PC-9 (cell line): ENCODE measurements at regions not wholly inside any gene's neighbourhood (a gene's known extent, or its start where the extent isn't known, plus 50 kb on each side); places are given as distances from the start of the nearest gene placed in this dataset.

Experiments
- BruUV-seq: library from RNA; stranded (reverse); fragments of 400-500 nt; replicated peaks from 2 replicates; lab custom pipeline; 2021; lab: Mats Ljungman, UMichigan
- CTCF ChIA-PET: fragments of 300-600 bp; sonication (Branson Sonifier 250); formaldehyde crosslinking; loops from one replicate; lab custom pipeline; 2022; ENCODE audit warnings: antibody characterized with exemption; lab: Charles Lee
- POLR2A ChIA-PET: fragments of 300-600 bp; sonication (Branson Sonifier 250); formaldehyde crosslinking; loops from one replicate; lab custom pipeline; 2022; ENCODE audit warnings: antibody characterized with exemption; ENCODE audit not compliant: unreplicated experiment; lab: Charles Lee
- DNase-seq, 2 experiments: peaks; one replicate each; pipeline versions ENCODE4 v3.0.0 to v3.0.0-alpha.2; 2015 to 2022; ENCODE audit warnings: mixed read lengths in 1 of 2
- H2AFZ ChIP-seq: fragments of 200-600 bp; sonication (generic); 2 replicates; pipeline ENCODE4 v1.8.1; 2017; ENCODE audit warnings: antibody characterized with exemption
- H3F3A ChIP-seq: fragments of 200-600 bp; sonication (generic); 2 replicates; pipeline ENCODE4 v1.8.1; 2017; ENCODE audit warnings: antibody characterized with exemption, mild to moderate bottlenecking, low read depth; ENCODE audit not compliant: insufficient read depth
- H3K27ac ChIP-seq: fragments of 200-600 bp; sonication (generic); 2 replicates; pipeline ENCODE4 v1.6.1; 2016; ENCODE audit warnings: mixed run types
- H3K27me3 ChIP-seq: fragments of 200-600 bp; sonication (generic); 2 replicates; pipeline ENCODE4 v1.6.1; 2016; ENCODE audit warnings: low read depth, mixed run types; ENCODE audit not compliant: insufficient read depth
- H3K36me3 ChIP-seq: fragments of 200-600 bp; sonication (generic); 2 replicates; pipeline ENCODE4 v1.6.1; 2016; ENCODE audit warnings: low read depth, mixed run types
- H3K4me1 ChIP-seq: fragments of 200-600 bp; sonication (generic); replicated peaks from 2 replicates; pipeline ENCODE4 v1.6.1; 2016; ENCODE audit warnings: mixed run types; ENCODE audit not compliant: insufficient read depth
- H3K4me2 ChIP-seq: fragments of 200-600 bp; sonication (generic); 2 replicates; pipeline ENCODE4 v1.6.1; 2017; ENCODE audit warnings: mixed run types
- H3K4me3 ChIP-seq: fragments of 200-600 bp; sonication (generic); 2 replicates; pipeline ENCODE4 v1.6.1; 2016; ENCODE audit warnings: mixed run types
- H3K79me2 ChIP-seq: fragments of 200-600 bp; sonication (generic); 2 replicates; pipeline ENCODE4 v1.6.1; 2017; ENCODE audit warnings: low read depth, mixed run types
- H3K9me2 ChIP-seq: fragments of 200-600 bp; sonication (generic); 2 replicates; pipeline ENCODE4 v1.8.1; 2017; ENCODE audit warnings: mild to moderate bottlenecking; ENCODE audit not compliant: insufficient read depth
- H3K9me3 ChIP-seq: fragments of 200-600 bp; sonication (generic); 2 replicates; pipeline ENCODE4 v1.8.1; 2016; ENCODE audit warnings: low read depth; ENCODE audit not compliant: insufficient read depth
- H4K20me1 ChIP-seq: fragments of 200-600 bp; sonication (generic); 2 replicates; pipeline ENCODE4 v1.8.1; 2017; ENCODE audit not compliant: insufficient read depth
- EZH2 ChIP-seq: fragments of 200-600 bp; sonication (generic); IDR thresholded peaks from 2 replicates; pipeline ENCODE4 v1.8.0; 2017; ENCODE audit warnings: antibody characterized with exemption, low read depth
- intact Hi-C: fragments of 100-400 bp; cut with micrococcal nuclease; formaldehyde crosslinking; loops from one replicate; pipeline ENCODE4 v1.10.0; 2022; ENCODE audit not compliant: unreplicated experiment
- TF ChIP-seq, protein P1 (sequence below): fragments of 200-600 bp; sonication (generic); conservative IDR thresholded peaks from 2 replicates; pipeline ENCODE4 v1.6.1; 2017; ENCODE audit warnings: mixed run types, antibody characterized with exemption, mild to moderate bottlenecking, moderate library complexity

DNA sequence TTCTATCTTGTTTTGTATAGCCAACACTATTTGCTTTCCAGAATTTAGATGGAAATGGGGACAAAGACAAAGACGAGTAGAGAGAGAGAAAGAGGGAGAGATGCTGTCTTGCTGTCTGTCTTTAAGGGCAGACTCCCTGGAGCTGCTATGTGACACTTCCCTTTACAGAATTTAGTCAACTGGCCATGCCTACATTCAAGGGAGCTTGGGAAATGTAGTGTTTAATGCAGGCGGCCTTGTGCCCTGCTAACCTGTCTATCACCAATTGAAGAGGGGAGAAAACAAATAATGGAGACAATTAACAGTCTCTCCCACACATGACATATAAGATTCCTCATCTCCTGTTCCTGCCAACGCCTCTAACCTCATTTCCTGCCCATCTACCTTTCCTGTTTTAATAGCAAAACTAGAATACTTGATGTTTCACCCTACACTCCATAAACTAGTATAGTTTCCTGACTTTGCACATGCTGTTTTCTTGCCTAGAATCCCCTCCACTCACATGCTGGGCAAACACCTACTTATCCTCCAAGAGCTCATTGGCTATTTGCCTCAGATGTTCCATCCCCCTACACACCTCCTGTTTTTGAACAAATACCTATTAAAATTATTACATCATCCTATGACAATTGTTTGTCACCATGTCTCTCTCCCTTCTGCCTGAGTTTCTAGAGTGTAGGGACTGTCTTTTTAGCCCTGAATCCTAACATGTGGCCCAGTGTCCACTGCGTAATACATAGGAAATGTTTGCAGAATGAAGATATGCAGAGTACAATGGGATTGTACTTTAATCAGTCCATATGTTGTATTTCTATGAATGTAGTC is 117.2 kb downstream of the SLC25A24 start:
- H3K27me3 ChIP-seq = no peaks in the 10 kb centered on the region
- no TSS peak for BruUV-seq
- no peak for TF ChIP-seq EZH2
- TF ChIP-seq, protein P1, sequence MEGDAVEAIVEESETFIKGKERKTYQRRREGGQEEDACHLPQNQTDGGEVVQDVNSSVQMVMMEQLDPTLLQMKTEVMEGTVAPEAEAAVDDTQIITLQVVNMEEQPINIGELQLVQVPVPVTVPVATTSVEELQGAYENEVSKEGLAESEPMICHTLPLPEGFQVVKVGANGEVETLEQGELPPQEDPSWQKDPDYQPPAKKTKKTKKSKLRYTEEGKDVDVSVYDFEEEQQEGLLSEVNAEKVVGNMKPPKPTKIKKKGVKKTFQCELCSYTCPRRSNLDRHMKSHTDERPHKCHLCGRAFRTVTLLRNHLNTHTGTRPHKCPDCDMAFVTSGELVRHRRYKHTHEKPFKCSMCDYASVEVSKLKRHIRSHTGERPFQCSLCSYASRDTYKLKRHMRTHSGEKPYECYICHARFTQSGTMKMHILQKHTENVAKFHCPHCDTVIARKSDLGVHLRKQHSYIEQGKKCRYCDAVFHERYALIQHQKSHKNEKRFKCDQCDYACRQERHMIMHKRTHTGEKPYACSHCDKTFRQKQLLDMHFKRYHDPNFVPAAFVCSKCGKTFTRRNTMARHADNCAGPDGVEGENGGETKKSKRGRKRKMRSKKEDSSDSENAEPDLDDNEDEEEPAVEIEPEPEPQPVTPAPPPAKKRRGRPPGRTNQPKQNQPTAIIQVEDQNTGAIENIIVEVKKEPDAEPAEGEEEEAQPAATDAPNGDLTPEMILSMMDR = no peak
- H3K9me2 ChIP-seq = no peaks in the 10 kb centered on the region
- no peak overlapping the region for H3K4me3 ChIP-seq
- no peaks in the 10 kb centered on the region for H3K4me1 ChIP-seq
- DNase-seq = no peak
- ChIA-PET CTCF (no interaction called here), POLR2A (no interaction called here)
- H3K79me2 ChIP-seq = no peaks in the 10 kb centered on the region
- H3F3A ChIP-seq = no peaks in the 10 kb centered on the region
- H2AFZ ChIP-seq = peak overlapping the region; percentile 23; the same call in 1 of the 2 replicates
- no peak overlapping the region for H3K4me2 ChIP-seq
- no peaks in the 10 kb centered on the region for H4K20me1 ChIP-seq
- no peaks in the 10 kb centered on the region for H3K9me3 ChIP-seq
- no peak overlapping the region for H3K27ac ChIP-seq
- H3K36me3 ChIP-seq = no peaks in the 10 kb centered on the region
- intact Hi-C loops = no loop called here

DNA sequence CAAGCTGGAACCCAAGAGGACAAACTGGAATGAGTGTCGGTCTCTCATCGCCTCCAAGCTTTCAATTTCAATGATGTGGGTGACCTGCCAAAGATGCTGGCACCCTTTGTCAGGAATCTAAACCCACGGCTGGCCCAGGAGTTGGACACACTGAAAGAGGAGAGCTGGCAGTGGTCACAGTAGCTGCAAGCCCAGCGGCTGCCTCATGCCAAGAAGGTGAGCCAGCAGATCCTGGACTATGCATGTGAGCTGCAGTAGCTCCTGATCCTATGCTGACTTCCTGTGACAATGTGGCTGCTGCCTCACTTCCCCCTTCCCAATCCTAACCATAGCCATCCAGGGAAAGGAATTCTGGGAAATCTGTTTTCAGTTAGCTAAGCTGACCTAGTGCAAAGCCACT is 117.0 kb upstream of the VAV3 start:
- Histone ChIP-seq H3K9me3 (no peaks in the 10 kb centered on the region), H3K27ac (no peak overlapping the region), H3K4me2 (no peak overlapping the region), H3F3A (no peaks in the 10 kb centered on the region), H3K4me1 (no peaks in the 10 kb centered on the region), H4K20me1 (no peaks in the 10 kb centered on the region), H3K9me2 (no peaks in the 10 kb centered on the region), H2AFZ (no peak overlapping the region), H3K27me3 (no peaks in the 10 kb centered on the region), H3K79me2 (no peaks in the 10 kb centered on the region), H3K36me3 (no peaks in the 10 kb centered on the region), H3K4me3 (no peak overlapping the region)
- intact Hi-C loops = no loop called here
- ChIA-PET CTCF (no interaction called here), POLR2A (no interaction called here)
- no peak for DNase-seq
- no peak for TF ChIP-seq EZH2
- TF ChIP-seq, protein P1 = no peak
- BruUV-seq = no TSS peak

DNA sequence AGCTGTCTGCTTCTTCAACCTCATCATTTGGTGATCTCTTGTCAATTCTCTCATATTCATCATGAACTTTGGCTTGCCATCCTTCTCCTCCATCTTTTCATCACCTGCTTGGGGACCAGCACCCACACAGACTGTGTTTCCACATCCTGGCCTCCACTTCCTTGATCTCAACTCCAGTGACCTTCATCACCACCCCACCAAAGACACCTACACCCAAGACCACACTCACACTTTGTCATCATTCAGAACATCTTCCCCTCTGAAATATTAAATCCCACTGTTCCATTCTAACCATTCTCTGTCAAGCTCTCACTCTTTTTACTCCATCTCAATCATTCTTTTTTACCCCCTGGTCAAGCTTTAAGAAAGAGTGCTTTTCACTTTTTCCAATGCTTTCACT is 115.5 kb upstream of the VAV3 start:
- POLR2A ChIA-PET = no interaction called here
- H3K36me3 ChIP-seq = no peaks in the 10 kb centered on the region
- no peak overlapping the region for H3K27ac ChIP-seq
- no peak for DNase-seq
- no peak overlapping the region for H2AFZ ChIP-seq
- no peaks in the 10 kb centered on the region for H3K79me2 ChIP-seq
- H3K9me3 ChIP-seq = no peaks in the 10 kb centered on the region
- no peaks in the 10 kb centered on the region for H4K20me1 ChIP-seq
- no peaks in the 10 kb centered on the region for H3K27me3 ChIP-seq
- no peaks in the 10 kb centered on the region for H3K9me2 ChIP-seq
- intact Hi-C loops = no loop called here
- CTCF ChIA-PET = no interaction called here
- H3F3A ChIP-seq = no peaks in the 10 kb centered on the region
- BruUV-seq = no TSS peak
- no peak overlapping the region for H3K4me3 ChIP-seq
- no peak overlapping the region for H3K4me2 ChIP-seq
- TF ChIP-seq, protein P1 = no peak
- TF ChIP-seq EZH2 = no peak
- H3K4me1 ChIP-seq = no peaks in the 10 kb centered on the region
